GM18867 (cell line): ENCODE measurements at regions not wholly inside any gene's neighbourhood (a gene's known extent, or its start where the extent isn't known, plus 50 kb on each side); places are given as distances from the start of the nearest gene placed in this dataset.

ENCODE experiments used
- ATAC-seq: cut with Tn5 transposase; IDR thresholded peaks from one replicate; pipeline ENCODE4 v1.9.1; 2021; ENCODE audit warnings: mild to moderate bottlenecking, moderate library complexity; ENCODE audit not compliant: unreplicated experiment

GRCh38 chr4:167642250-167642649 is 408.0 kb upstream of the SPOCK3 start:
- ATAC-seq, result peak; percentile 69

DNA sequence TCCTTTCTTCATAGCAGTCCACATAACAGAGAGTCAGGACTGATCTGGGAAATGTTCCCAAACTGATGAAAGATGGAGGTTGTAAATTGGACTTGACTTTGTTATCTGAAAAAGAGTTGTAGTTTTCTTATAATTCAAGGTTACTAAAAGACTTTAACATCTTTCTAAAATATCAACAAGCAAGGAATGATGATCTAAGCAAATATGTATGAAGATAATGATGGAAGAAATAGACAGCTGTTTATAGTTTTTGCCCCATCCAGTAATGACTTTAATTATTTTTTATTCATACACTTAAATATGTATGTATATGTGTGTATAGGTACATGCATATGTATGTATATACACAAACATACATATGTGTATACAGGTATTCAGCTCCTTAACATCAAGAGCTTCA is 411.1 kb upstream of the SPOCK3 start:
- ATAC-seq, result no peak

DNA sequence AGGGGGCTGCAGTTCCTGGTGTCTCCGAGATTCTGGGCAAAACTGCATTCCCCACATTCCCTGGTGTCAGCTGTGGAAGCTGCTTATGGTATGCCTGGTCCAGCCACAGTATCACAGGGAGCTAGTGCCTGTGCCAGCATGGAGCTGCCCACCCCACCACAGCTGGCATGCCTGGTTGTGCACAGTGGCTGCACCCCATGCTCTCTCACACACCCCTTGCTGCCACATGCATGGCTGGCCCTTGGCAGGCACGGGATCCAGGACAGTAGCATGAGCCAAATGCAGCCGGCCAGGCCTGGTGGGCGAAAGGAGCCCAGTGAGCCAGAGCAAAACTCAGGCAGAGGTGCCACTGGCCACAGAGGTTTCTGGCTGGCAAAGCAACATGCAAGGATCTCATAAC is 418.0 kb upstream of the SPOCK3 start:
- ATAC-seq, result no peak

DNA sequence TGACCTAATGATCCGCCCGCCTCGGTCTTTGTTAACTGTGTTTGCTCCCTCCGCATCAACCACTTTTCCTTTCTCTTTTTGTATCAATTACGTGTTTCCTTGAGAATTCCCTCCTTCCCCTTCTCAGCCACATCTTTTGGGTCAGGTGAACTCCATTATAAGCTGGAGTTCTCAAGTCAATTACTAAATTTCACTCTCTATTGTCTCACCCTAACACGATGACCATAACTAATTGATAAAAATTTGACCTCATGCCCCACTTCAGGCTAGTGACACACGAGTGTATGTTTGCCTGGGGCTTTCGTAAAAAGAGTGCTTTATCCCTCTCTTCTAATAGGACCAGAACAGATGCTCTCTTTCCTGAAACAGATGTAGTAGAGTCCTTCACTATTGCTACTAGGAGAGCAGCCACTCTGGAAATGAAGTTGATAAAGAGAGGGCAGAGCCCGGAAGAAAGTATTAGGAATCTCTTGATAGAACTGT is 403.6 kb upstream of the ANXA10 start:
- ATAC-seq, result no peak

GRCh38 chr4:167702391-167702790 is 389.9 kb upstream of the ANXA10 start:
- no peak for ATAC-seq

DNA sequence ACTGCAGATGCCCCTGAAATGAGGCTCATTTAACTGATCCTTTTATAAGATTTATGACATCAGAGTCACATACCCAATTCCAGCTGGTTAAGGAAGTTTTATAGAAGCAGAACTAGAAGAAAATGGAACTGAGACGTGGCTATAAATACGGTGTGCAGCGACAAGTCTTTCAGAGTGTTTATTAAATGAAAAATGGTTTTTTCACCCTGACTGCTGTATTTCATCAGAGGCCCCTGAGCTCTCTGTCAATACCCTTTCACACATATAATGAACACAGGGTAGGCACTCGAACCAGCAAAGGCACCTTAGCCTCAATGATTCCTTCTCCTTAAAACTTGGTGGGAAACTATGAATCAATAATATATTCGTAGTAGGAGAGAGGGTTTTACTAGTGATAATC is 380.8 kb upstream of the ANXA10 start:
- ATAC-seq, result no peak

- no peak for ATAC-seq
Observed at GRCh38 chr4:167713756-167714155, 378.6 kb upstream of the ANXA10 start.

DNA sequence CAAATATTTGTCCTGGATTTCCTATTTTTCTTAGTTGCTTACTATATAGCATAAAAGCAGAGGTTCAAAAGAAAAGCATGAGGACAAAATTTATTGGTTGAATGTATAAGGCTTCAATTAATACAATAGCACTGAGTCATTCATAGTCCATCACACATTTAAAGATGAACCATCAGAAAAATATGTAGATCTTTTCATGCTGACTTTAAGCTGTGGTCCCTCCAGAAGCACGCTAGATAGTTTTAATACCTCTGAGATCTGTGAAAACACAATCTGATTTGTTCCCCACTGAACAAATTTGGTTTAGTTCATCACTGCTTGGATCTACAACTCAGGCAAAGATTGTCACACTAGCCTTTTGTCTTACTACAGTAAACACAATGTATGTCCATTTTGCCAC is 377.2 kb upstream of the ANXA10 start:
- ATAC-seq, result no peak

GRCh38 chr4:167717495-167717894 is 374.8 kb upstream of the ANXA10 start:
- no peak for ATAC-seq

DNA sequence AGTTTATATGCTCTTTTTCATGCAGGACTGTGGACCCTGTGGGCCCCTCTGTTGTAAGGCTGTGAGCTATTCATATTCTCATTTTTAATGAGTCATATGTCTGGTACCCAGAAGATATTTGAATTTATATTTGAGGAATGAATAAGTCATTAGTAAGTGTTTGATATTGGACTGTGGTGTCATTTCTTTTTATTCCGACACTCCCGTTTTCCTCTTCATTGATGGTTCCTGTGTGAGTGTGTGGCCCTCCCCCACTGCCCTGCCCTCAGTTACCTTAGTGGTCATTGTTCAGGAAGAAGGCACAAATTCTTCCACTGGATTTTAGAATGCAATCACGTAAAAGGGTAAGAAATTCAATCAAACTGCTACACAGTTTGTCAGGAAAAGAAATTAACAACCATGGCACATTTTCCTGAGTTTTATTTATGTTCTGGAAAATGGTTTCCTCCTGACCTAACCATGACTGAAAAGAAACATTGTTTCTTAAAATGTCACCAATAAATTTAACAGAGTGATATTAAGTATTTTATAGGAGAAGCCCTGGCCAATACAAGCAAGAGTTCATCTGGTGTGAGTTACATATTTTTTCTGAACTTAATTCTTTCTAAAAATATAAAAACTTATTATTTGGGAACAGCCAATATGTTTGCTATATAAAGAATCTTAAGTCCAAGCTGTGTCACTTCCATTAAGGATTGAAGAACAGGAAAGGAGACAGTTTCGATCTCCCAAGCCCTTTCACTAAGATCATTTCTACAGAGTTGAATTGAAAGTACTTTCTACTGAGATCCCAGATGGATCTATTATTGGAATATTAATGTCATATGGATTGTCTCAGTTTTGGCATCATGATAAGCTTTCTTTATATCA is 370.5 kb upstream of the ANXA10 start:
- ATAC-seq, result no peak

DNA sequence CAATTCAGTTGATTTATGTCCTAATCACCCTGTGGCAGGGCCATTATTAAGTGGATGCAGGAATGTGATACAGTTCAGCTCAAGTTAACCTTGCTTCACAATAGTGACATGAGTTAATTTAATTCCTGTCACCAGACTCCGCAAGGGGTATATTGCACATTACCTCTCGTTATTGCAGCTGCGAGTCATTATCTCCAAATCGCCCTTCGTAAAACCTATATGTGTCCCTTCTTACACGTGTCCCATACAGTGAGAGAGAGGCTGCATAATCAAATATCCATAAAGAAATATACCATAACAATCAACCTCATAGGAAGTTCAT is 369.9 kb upstream of the ANXA10 start:
- no peak for ATAC-seq

- no peak for ATAC-seq
Observed at GRCh38 chr4:167724941-167725340, 367.4 kb upstream of the ANXA10 start.

DNA sequence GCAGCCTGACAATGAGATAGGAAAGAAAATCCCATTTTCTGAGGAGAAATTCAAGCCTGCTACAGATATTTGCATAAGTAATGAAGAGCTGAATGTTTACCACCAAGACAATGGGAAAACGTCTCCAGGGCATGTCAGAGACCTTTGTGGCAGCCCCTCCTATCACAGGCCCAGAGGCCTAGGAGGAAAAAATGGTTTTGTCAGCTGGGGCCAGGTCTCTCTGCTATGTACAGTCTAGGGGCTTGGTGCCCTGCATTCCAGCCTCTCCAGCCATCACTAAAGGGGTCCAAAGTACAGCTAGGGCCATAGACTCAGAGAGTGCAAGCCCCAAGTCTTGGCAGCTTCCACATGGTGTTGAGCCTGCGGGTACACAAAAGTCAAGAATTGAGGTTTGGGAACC is 361.6 kb upstream of the ANXA10 start:
- ATAC-seq, result no peak

- ATAC-seq, result no peak
Observed at GRCh38 chr4:167745024-167745687, 347.2 kb upstream of the ANXA10 start.

DNA sequence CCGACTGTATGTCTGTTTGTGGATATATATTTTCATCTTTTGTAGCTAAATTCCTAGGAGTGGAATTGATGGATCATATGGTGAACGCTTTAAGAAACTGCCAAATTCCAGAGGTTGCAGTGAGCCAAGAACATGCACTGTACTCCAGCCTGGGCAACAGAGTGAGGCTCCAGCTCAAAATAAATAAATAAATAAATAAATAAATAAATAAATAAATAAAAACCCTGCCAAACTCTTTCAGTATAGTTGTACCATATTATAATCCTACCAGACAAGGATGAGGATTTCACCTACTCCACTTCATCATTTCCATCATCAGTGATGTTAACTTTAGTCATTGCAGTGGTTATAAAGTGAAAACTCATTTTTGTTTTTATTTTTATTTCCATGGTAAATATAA is 325.1 kb upstream of the ANXA10 start:
- ATAC-seq, result no peak

DNA sequence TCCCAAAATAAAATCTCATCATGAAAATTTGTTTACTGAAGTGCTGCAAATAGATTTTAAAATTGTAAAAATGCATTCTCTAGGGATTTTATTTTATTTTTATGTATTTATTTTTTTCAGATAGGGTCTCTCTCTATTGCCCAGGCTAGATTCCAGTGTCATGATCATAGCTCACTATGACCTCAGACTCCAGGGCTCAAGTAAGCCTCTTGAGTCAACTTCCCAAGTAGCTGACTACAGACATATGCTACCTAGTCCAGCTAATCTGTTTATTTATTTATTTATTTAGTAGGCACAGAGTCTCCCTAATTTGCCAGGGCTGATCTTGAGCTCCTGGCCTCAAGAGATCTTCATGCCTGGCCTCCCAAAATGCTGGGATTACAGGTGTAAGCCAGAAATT is 317.7 kb upstream of the ANXA10 start:
- ATAC-seq, result no peak

- ATAC-seq, result no peak
Observed at GRCh38 chr4:167775375-167775774, 317.0 kb upstream of the ANXA10 start.

DNA sequence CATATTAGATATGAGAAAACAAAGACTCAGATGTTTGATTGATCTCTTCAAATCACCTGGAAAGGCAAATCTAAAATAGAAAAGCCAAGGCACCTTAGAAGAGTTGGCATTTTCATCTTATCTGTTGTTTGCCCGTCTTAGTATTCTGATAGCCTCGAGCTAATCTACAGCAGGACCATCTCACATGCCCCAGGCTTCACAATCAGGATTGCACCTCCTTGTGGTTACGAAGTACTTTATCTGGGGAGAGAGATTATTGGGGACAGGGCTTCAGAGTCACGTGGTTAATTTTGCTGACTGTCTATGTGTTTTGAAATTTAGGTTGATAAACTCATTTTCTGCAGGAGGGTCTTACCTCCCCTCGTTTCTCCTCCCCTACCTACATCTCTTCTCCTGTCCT is 313.1 kb upstream of the ANXA10 start:
- ATAC-seq, result no peak

DNA sequence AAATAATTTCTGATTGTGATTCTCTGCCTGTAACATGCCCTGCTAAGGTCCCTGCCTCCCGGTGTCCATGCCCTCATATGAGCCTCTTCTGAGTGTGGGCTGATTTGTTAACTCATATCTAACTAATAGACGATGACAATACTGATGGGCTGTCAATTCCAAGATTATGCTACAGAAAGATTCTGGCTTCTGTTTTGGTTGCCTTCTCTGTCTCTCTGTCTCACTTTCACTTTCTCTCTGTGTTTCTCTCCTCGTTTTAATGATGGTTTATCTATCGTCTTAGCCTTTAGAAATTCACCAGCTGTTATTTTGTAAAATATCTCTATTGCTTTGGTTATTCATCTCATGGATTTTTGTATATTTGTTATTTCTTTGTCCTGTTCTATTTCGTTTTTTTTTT is 312.5 kb upstream of the ANXA10 start:
- peak; percentile 83 for ATAC-seq

DNA sequence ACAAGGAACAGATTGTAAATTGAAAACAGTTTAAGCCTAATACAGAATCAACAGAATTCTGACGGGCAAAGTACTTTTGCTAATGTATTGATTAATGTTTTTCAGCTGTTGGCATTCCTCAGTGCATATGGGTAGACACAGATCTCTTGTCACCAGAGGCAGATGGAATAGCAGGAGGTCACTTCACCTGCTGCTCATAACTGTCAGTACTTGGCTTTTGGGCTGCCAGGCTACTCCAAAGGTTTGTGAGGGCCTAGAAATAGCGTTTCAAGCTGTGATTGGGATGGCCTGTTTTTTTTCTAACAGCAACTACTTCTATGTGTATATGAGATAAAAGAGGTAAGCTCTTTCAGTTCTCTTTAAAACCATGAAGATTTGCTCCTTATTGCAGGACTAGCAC is 307.5 kb upstream of the ANXA10 start:
- no peak for ATAC-seq

- no peak for ATAC-seq
Observed at GRCh38 chr4:167785523-167785922, 306.8 kb upstream of the ANXA10 start.

DNA sequence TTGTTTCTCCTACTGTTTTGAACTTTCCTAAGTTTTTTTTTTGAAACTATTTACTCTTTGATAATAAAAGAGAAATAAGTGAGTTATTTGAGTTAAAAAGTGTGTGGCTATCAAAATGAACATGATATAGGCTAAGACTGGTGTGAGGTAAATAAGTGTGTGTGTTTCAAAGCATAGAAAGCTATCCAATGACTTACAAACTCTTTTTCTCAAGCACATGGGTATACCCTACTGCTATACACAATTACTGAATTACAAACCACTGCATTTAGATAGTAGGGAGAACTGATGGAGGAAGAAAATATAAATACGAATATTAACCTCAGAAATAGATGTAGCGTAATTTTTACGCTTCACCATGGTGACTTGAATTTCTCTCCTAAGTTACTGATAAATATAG is 305.8 kb upstream of the ANXA10 start:
- ATAC-seq, result no peak

DNA sequence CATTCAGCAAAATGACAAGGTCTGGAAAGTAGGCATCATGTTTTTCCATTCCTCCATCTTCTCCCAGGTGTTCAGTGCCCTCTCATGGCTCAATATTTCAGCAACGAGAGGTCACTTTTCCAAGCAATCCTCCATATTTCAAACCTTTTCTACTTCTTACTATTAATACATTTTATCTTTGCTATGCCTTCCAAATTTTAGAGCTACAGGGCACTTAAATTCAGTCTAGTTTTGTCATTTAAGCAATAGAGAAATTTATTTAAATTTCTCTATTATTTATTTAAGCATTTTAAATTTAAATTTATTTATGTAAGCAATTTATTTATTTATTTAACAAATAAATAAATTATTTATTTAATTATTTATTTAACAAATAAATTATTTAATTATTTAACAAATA is 305.1 kb upstream of the ANXA10 start:
- no peak for ATAC-seq
